SU-DHL-6 (cell line): ENCODE measurements at regions not wholly inside any gene's neighbourhood (a gene's known extent, or its start where the extent isn't known, plus 50 kb on each side); places are given as distances from the start of the nearest gene placed in this dataset.

Experiments used
- H2AFZ ChIP-seq: fragments of 200-600 bp; sonication (generic); 2 replicates; pipeline ENCODE4 v1.6.1; 2014; ENCODE audit warnings: low read depth, mild to moderate bottlenecking, moderate library complexity, mixed read lengths, antibody characterized with exemption, low read length; ENCODE audit not compliant: severe bottlenecking
- H3F3A ChIP-seq: fragments of 200-600 bp; shearing (Covaris generic); 2 replicates; pipeline ENCODE4 v1.6.0; 2016; ENCODE audit warnings: antibody characterized with exemption, mild to moderate bottlenecking; ENCODE audit not compliant: insufficient read depth
- H3K27ac ChIP-seq: fragments of 200-600 bp; sonication (generic); 2 replicates; pipeline ENCODE4 v1.5.1; 2016; ENCODE audit warnings: low read depth, mild to moderate bottlenecking, low read length, moderate library complexity, mixed read lengths
- H3K27me3 ChIP-seq: fragments of 200-600 bp; sonication (generic), shearing (Covaris generic); 2 replicates; pipeline ENCODE4 v1.6.0; 2014; ENCODE audit warnings: mild to moderate bottlenecking, low read length
- H3K36me3 ChIP-seq: fragments of 200-600 bp; sonication (generic); 2 replicates; pipeline ENCODE4 v1.6.1; 2014; ENCODE audit warnings: mild to moderate bottlenecking, low read length, mixed read lengths
- H3K4me2 ChIP-seq: fragments of 300-600, 200-600 bp; shearing (Covaris generic), sonication (generic); 2 replicates; pipeline ENCODE4 v1.6.0; 2014; ENCODE audit warnings: low read length, low read depth, mild to moderate bottlenecking; ENCODE audit not compliant: poor library complexity, severe bottlenecking
- H3K4me3 ChIP-seq: fragments of 200-600 bp; sonication (generic); 2 replicates; pipeline ENCODE4 v1.5.1; 2014; ENCODE audit warnings: antibody characterized with exemption, low read length, mild to moderate bottlenecking, mixed read lengths; ENCODE audit not compliant: insufficient read depth, poor library complexity, severe bottlenecking
- H3K79me2 ChIP-seq: fragments of 200-600 bp; sonication (generic); 2 replicates; pipeline ENCODE4 v1.6.1; 2014; ENCODE audit warnings: mild to moderate bottlenecking, low read length, moderate library complexity; ENCODE audit not compliant: insufficient read depth
- H3K9ac ChIP-seq: fragments of 200-600 bp; sonication (generic); 2 replicates; pipeline ENCODE4 v1.7.0; 2014; ENCODE audit warnings: mild to moderate bottlenecking, low read length
- H3K9me2 ChIP-seq: fragments of 200-600 bp; sonication (generic); replicated peaks from 2 replicates; pipeline ENCODE4 v1.6.1; 2014; ENCODE audit warnings: low read length; ENCODE audit not compliant: insufficient read depth
- H3K9me3 ChIP-seq: fragments of 200-600 bp; sonication (generic); 2 replicates; pipeline ENCODE4 v1.6.1; 2014; ENCODE audit warnings: low read length, mixed read lengths; ENCODE audit not compliant: insufficient read depth
- H4K20me1 ChIP-seq: fragments of 200-600 bp; sonication (generic); 2 replicates; pipeline ENCODE4 v1.6.1; 2014; ENCODE audit warnings: low read depth, mild to moderate bottlenecking, antibody characterized with exemption, low read length, moderate library complexity, mixed read lengths
- EZH2phosphoT487 ChIP-seq: fragments of 200-600 bp; sonication (generic), shearing (Covaris generic); conservative IDR thresholded peaks from 2 replicates; pipeline ENCODE4 v1.6.1; 2018; ENCODE audit warnings: mild to moderate bottlenecking, antibody characterized with exemption, low read length, moderate library complexity, mixed read lengths
- TF ChIP-seq, protein P1 (sequence below): fragments of 200-600 bp; sonication (generic); IDR thresholded peaks from one replicate; pipeline ENCODE4 v1.5.1; 2017; ENCODE audit warnings: antibody characterized with exemption, mild to moderate bottlenecking, low read length, moderate library complexity; ENCODE audit not compliant: insufficient read depth, poor library complexity, severe bottlenecking

DNA sequence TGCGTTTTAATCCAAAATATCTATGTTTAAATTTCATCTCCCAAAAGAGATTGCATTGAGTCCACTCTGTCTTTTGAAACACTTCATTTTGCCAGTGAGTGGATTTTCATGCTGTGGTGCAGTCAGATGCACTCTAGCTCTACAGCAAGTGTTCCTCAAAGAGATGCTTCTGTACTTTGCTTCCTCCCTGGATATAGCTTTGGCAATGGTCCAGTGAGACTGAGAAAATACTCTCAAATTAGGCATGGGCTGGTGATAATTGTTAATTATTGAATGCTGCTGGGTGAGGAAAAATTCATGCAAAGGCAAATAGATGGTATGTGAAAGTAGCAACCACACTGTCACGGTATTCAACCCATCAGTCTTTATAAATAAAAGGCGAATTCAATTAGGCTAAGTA lies 396.9 kb downstream of the ADGRL2 start:
- H4K20me1 ChIP-seq: no peaks in the 10 kb centered on the region
- H3K9me3 ChIP-seq: no peaks in the 10 kb centered on the region
- H3K27ac ChIP-seq: no peak overlapping the region
- no peaks in the 10 kb centered on the region for H3F3A ChIP-seq
- no peak for TF ChIP-seq EZH2phosphoT487
- TF ChIP-seq, protein P1, sequence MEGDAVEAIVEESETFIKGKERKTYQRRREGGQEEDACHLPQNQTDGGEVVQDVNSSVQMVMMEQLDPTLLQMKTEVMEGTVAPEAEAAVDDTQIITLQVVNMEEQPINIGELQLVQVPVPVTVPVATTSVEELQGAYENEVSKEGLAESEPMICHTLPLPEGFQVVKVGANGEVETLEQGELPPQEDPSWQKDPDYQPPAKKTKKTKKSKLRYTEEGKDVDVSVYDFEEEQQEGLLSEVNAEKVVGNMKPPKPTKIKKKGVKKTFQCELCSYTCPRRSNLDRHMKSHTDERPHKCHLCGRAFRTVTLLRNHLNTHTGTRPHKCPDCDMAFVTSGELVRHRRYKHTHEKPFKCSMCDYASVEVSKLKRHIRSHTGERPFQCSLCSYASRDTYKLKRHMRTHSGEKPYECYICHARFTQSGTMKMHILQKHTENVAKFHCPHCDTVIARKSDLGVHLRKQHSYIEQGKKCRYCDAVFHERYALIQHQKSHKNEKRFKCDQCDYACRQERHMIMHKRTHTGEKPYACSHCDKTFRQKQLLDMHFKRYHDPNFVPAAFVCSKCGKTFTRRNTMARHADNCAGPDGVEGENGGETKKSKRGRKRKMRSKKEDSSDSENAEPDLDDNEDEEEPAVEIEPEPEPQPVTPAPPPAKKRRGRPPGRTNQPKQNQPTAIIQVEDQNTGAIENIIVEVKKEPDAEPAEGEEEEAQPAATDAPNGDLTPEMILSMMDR: no peak
- no peak overlapping the region for H3K4me2 ChIP-seq
- no peak overlapping the region for H2AFZ ChIP-seq
- H3K27me3 ChIP-seq: no peaks in the 10 kb centered on the region
- no peaks in the 10 kb centered on the region for H3K79me2 ChIP-seq
- no peaks in the 10 kb centered on the region for H3K36me3 ChIP-seq
- no peak overlapping the region for H3K9ac ChIP-seq
- no peak overlapping the region for H3K4me3 ChIP-seq
- H3K9me2 ChIP-seq: no peaks in the 10 kb centered on the region

DNA sequence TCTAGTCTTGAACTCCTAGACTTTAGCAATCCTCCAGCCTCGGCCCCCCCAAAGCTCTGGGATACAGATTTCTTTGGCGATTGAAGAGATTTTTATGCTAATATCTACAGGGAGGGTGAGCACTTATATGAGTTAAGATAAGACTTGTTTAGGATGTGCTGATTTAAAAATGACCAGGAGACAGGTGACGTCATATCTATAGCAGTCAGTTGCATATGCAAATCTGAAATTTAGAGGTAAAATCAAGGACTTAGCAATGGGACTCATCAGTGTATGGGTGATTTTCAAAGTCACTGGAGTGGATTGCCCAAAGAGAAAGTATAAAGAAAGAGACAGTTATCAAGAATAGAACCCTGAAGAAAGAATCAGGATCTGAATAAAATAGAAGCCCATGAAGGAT lies 394.5 kb downstream of the ADGRL2 start:
- TF ChIP-seq EZH2phosphoT487: no peak
- TF ChIP-seq, protein P1: no peak
- Histone ChIP-seq H3K9me3 (no peaks in the 10 kb centered on the region), H3K4me2 (no peak overlapping the region), H3K4me3 (no peak overlapping the region), H2AFZ (no peak overlapping the region), H3K9me2 (no peaks in the 10 kb centered on the region), H3K79me2 (no peaks in the 10 kb centered on the region), H3K27ac (no peak overlapping the region), H3K27me3 (no peaks in the 10 kb centered on the region), H3K9ac (no peak overlapping the region), H3F3A (no peaks in the 10 kb centered on the region), H3K36me3 (no peaks in the 10 kb centered on the region), H4K20me1 (no peaks in the 10 kb centered on the region)

DNA sequence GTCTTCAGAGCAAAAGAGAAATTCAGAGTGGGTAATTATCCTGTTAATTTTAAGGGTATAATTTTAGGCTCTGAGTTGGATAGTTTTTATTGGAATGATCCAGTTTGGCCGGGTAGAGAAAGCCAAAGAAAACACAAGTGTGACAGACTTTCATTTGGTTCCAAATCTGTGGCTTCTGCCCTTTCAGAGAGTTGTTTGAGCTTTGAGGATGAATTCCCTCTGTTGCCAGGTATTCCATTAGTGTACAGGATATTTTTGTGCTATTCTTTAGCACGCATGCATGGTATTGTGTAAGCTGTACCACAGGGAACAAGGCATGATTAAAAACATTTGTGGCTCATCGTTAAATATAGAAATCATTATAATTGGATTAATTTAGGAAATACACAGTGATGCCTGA lies 384.4 kb downstream of the ADGRL2 start:
- Histone ChIP-seq H3K9me3 (no peaks in the 10 kb centered on the region), H3K4me2 (no peak overlapping the region), H3K36me3 (no peaks in the 10 kb centered on the region), H2AFZ (no peak overlapping the region), H3F3A (no peaks in the 10 kb centered on the region), H3K79me2 (no peaks in the 10 kb centered on the region), H3K27ac (no peak overlapping the region), H4K20me1 (no peaks in the 10 kb centered on the region), H3K4me3 (no peak overlapping the region), H3K9me2 (no peaks in the 10 kb centered on the region), H3K27me3 (no peaks in the 10 kb centered on the region), H3K9ac (no peak overlapping the region)
- TF ChIP-seq EZH2phosphoT487: no peak
- TF ChIP-seq, protein P1: no peak

- Histone ChIP-seq H3K27ac (no peak overlapping the region), H3K9me2 (no peaks in the 10 kb centered on the region), H3K4me3 (no peak overlapping the region), H2AFZ (peak overlapping the region; percentile 44), H3K27me3 (no peaks in the 10 kb centered on the region), H3F3A (no peaks in the 10 kb centered on the region), H3K79me2 (no peaks in the 10 kb centered on the region), H3K4me2 (no peak overlapping the region), H4K20me1 (no peaks in the 10 kb centered on the region), H3K9me3 (no peaks in the 10 kb centered on the region), H3K9ac (no peak overlapping the region), H3K36me3 (no peaks in the 10 kb centered on the region)
- TF ChIP-seq, protein P1: no peak
- TF ChIP-seq EZH2phosphoT487: no peak
Measured at GRCh38 chr1:82181846-82182245, 381.1 kb downstream of the ADGRL2 start.
